ENCODE measurements at regions not wholly inside any gene's neighbourhood (a gene's known extent, or its start where the extent isn't known, plus 50 kb on each side); places are given as distances from the start of the nearest gene placed in this dataset.
"Not testable (repeated sequence)": the region's sequence is repeated elsewhere in the genome, so short reads cannot be mapped to it uniquely, and the experiment has no call there.

DNA sequence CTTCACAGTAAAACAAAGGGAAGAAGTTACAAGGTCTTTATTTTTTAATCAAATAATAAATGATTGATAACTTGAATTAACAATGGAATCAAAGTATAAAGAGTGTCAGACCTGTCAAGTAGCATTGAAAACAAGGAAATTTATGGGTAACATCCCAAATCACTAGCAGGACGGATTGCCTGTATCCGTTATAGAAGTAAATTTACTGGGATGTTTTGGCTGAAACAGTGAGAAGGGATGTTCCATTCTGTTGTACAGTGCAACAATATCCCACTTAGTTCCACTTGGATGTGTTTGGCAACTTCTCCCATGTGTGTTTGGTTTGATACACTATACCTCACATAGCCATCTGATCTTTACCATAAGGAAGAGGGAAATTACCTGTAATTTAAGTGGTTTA lies 421.0 kb upstream of the CHD1 start:
- no peak for DNase-seq
- intact Hi-C loops (cut with micrococcal nuclease), result no loop called here
- TF ChIP-seq, protein P1, sequence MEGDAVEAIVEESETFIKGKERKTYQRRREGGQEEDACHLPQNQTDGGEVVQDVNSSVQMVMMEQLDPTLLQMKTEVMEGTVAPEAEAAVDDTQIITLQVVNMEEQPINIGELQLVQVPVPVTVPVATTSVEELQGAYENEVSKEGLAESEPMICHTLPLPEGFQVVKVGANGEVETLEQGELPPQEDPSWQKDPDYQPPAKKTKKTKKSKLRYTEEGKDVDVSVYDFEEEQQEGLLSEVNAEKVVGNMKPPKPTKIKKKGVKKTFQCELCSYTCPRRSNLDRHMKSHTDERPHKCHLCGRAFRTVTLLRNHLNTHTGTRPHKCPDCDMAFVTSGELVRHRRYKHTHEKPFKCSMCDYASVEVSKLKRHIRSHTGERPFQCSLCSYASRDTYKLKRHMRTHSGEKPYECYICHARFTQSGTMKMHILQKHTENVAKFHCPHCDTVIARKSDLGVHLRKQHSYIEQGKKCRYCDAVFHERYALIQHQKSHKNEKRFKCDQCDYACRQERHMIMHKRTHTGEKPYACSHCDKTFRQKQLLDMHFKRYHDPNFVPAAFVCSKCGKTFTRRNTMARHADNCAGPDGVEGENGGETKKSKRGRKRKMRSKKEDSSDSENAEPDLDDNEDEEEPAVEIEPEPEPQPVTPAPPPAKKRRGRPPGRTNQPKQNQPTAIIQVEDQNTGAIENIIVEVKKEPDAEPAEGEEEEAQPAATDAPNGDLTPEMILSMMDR (IDR thresholded peaks at IDR 0.05), result no peak
- H4K20me1 ChIP-seq (ENCODE audit: insufficient read depth, low read length), result no peaks in the 10 kb centered on the region
- H3K27ac ChIP-seq (ENCODE audit: low read depth in 1 of 2, low read length in 2 of 2), result no peak overlapping the region
- H3K79me2 ChIP-seq (ENCODE audit: insufficient read depth, low read length), result no peaks in the 10 kb centered on the region
- H3K27me3 Mint-ChIP-seq (ENCODE audit: low read depth in 3 of 3), result peaks cover 0 to 1% (median 0%) of the 10 kb centered on the region in 3 donors
- no peak overlapping the region for H3K4me2 ChIP-seq (replicated peaks; ENCODE audit: extremely low read depth, low read length, poor library complexity, severe bottlenecking)
- H3K4me3 ChIP-seq (replicated peaks in 1 of 3; ENCODE audit: low read depth in 2 of 3, low read length in 3 of 3), result no peak overlapping the region
- H3K9me3 Mint-ChIP-seq, result peaks cover 9 to 27% (median 21%) of the 10 kb centered on the region in 7 donors
- no peaks in the 10 kb centered on the region for H3K4me1 Mint-ChIP-seq
- H3K4me1 ChIP-seq (ENCODE audit: control insufficient read depth in 1 of 2, insufficient read depth in 2 of 2, low read length in 2 of 2), result no peaks in the 10 kb centered on the region
- no peaks in the 10 kb centered on the region for H3K27me3 ChIP-seq (ENCODE audit: control insufficient read depth in 2 of 2, insufficient read depth in 2 of 2, low read length in 2 of 2)
- no peak overlapping the region for H2AFZ ChIP-seq (ENCODE audit: insufficient read depth, low read depth, low read length, poor library complexity, severe bottlenecking)
- H3K4me3 Mint-ChIP-seq, result no peak overlapping the region
- WGBS (ENCODE audit: insufficient coverage), result no CpG with 5 or more reads among the region's 2 CpGs
- peaks cover 0 to 20% of the 10 kb centered on the region in 2 donors for H3K9me3 ChIP-seq (replicated peaks in 1 of 2; ENCODE audit: control insufficient read depth in 1 of 2, insufficient read depth in 1 of 2, low read length in 2 of 2)
- no peak overlapping the region for H3K9ac ChIP-seq (ENCODE audit: insufficient read depth, low read length, poor library complexity, severe bottlenecking)
- no peak overlapping the region for H3K27ac Mint-ChIP-seq
- H3K36me3 ChIP-seq (replicated peaks in 1 of 2; ENCODE audit: control insufficient read depth in 1 of 2, insufficient read depth in 2 of 2, low read length in 2 of 2), result no peaks in the 10 kb centered on the region
- no peaks in the 10 kb centered on the region for H3K36me3 Mint-ChIP-seq

DNA sequence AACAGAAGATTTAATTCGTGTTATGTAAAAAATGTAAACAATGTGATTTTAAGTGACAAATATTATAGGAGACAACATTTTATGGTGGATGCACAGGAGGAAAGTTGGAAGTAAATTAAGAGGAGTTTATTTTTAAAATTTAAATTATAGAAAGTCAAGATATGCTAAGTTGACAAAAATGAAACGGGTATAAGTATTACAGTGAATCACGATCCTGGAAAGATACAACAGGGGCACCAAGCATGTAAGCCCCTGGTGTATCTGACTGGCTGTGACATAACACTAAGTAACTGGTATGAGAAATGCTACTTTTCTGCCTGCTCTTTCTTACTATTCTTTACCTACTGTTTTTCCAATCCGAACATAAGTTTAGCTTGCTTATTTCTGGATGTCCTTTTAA lies 419.8 kb upstream of the CHD1 start:
- Mint-ChIP-seq H3K27me3 (ENCODE audit: low read depth in 3 of 3) (peaks cover 0 to 5% (median 0%) of the 10 kb centered on the region in 3 donors), H3K4me1 (no peaks in the 10 kb centered on the region), H3K9me3 (peaks cover 9 to 26% (median 22%) of the 10 kb centered on the region in 7 donors), H3K36me3 (no peaks in the 10 kb centered on the region), H3K27ac (no peak overlapping the region), H3K4me3 (no peak overlapping the region)
- Histone ChIP-seq H3K4me1 (ENCODE audit: control insufficient read depth in 1 of 2, insufficient read depth in 2 of 2, low read length in 2 of 2) (no peaks in the 10 kb centered on the region), H3K36me3 (replicated peaks in 1 of 2; ENCODE audit: control insufficient read depth in 1 of 2, insufficient read depth in 2 of 2, low read length in 2 of 2) (no peaks in the 10 kb centered on the region), H3K9me3 (replicated peaks in 1 of 2; ENCODE audit: control insufficient read depth in 1 of 2, insufficient read depth in 1 of 2, low read length in 2 of 2) (peaks cover 0 to 21% of the 10 kb centered on the region in 2 donors), H3K27me3 (ENCODE audit: control insufficient read depth in 2 of 2, insufficient read depth in 2 of 2, low read length in 2 of 2) (no peaks in the 10 kb centered on the region), H3K4me2 (replicated peaks; ENCODE audit: extremely low read depth, low read length, poor library complexity, severe bottlenecking) (no peak overlapping the region), H2AFZ (ENCODE audit: insufficient read depth, low read depth, low read length, poor library complexity, severe bottlenecking) (no peak overlapping the region), H3K9ac (ENCODE audit: insufficient read depth, low read length, poor library complexity, severe bottlenecking) (no peak overlapping the region), H4K20me1 (ENCODE audit: insufficient read depth, low read length) (no peaks in the 10 kb centered on the region), H3K79me2 (ENCODE audit: insufficient read depth, low read length) (no peaks in the 10 kb centered on the region), H3K4me3 (replicated peaks in 1 of 3; ENCODE audit: low read depth in 2 of 3, low read length in 3 of 3) (no peak overlapping the region), H3K27ac (ENCODE audit: low read depth in 1 of 2, low read length in 2 of 2) (no peak overlapping the region)
- DNase-seq, result no peak
- intact Hi-C loops (cut with micrococcal nuclease), result no loop called here
- WGBS (ENCODE audit: insufficient coverage), result 100% methylated on average over 1 of the region's 4 CpGs
- TF ChIP-seq, protein P1 (IDR thresholded peaks at IDR 0.05), result no peak

DNA sequence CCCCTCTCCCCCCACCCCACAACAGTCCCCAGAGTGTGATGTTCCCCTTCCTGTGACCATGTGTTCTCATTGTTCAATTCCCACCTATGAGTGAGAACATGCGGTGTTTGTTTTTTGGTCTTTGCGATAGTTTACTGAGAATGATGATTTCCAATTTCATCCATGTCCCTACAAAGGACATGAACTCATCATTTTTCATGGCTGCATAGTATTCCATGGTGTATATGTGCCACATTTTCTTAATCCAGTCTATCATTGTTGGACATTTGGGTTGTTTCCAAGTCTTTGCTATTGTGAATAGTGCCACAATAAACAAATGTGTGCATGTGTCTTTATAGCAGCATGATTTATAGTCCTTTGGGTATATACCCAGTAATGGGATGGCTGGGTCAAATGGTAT lies 411.0 kb upstream of the CHD1 start:
- H3K4me2 ChIP-seq (replicated peaks; ENCODE audit: extremely low read depth, low read length, poor library complexity, severe bottlenecking); intact Hi-C loops (cut with micrococcal nuclease); H3K4me1 ChIP-seq (ENCODE audit: control insufficient read depth in 1 of 2, insufficient read depth in 2 of 2, low read length in 2 of 2); H3K4me3 Mint-ChIP-seq; H3K4me3 ChIP-seq (replicated peaks in 1 of 3; ENCODE audit: low read depth in 2 of 3, low read length in 3 of 3); H3K27me3 Mint-ChIP-seq (ENCODE audit: low read depth in 3 of 3); H3K27ac Mint-ChIP-seq; H3K9me3 ChIP-seq (replicated peaks in 1 of 2; ENCODE audit: control insufficient read depth in 1 of 2, insufficient read depth in 1 of 2, low read length in 2 of 2); DNase-seq; H3K27me3 ChIP-seq (ENCODE audit: control insufficient read depth in 2 of 2, insufficient read depth in 2 of 2, low read length in 2 of 2); H3K36me3 ChIP-seq (replicated peaks in 1 of 2; ENCODE audit: control insufficient read depth in 1 of 2, insufficient read depth in 2 of 2, low read length in 2 of 2); H3K27ac ChIP-seq (ENCODE audit: low read depth in 1 of 2, low read length in 2 of 2); H3K9ac ChIP-seq (ENCODE audit: insufficient read depth, low read length, poor library complexity, severe bottlenecking); H2AFZ ChIP-seq (ENCODE audit: insufficient read depth, low read depth, low read length, poor library complexity, severe bottlenecking); H3K4me1 Mint-ChIP-seq; H3K79me2 ChIP-seq (ENCODE audit: insufficient read depth, low read length); H3K36me3 Mint-ChIP-seq; H4K20me1 ChIP-seq (ENCODE audit: insufficient read depth, low read length): not testable (repeated sequence)
- no CpG with 5 or more reads among the region's 2 CpGs for WGBS (ENCODE audit: insufficient coverage)
- H3K9me3 Mint-ChIP-seq, result peaks cover 4 to 17% (median 10%) of the 10 kb centered on the region in 7 donors
